A549 (cell line): ENCODE measurements at regions not wholly inside any gene's neighbourhood (a gene's known extent, or its start where the extent isn't known, plus 50 kb on each side); places are given as distances from the start of the nearest gene placed in this dataset.

Experiments
- CTCF ChIP-seq: fragments of >200 bp; sonication (Bioruptor Twin); formaldehyde crosslinking; IDR thresholded peaks from 3 replicates; pipeline ENCODE4 v1.5.1; 2016
- EP300 ChIP-seq, 2 experiments: fragments of >200 bp; sonication (Bioruptor Twin); formaldehyde crosslinking; IDR thresholded peaks; 2 replicates in 1 of 2; 3 replicates in 1 of 2; pipeline ENCODE4 v1.6.1; 2016 to 2017
- HOXA7 ChIP-seq: fragments of 250-450 bp; sonication (Bioruptor Pico); IDR thresholded peaks from 2 replicates; pipeline ENCODE4 v1.5.0; 2020; ENCODE audit warnings: mild to moderate bottlenecking, moderate library complexity
- KDM5A ChIP-seq: fragments of 200-600 bp; sonication (generic); IDR thresholded peaks from 2 replicates; pipeline ENCODE4 v1.6.1; 2016; ENCODE audit warnings: antibody characterized with exemption, mild to moderate bottlenecking
- MAX ChIP-seq: IDR thresholded peaks from 2 replicates; pipeline ENCODE4 v1.6.1; 2012
- POLR2A ChIP-seq: IDR thresholded peaks from 2 replicates; pipeline ENCODE4 v1.6.1; 2012; ENCODE audit warnings: mild to moderate bottlenecking, low read length
- RAD21 ChIP-seq, 2 experiments: fragments of >200 bp in 1 of 2; sonication (Bioruptor Twin) in 1 of 2; formaldehyde crosslinking in 1 of 2; IDR thresholded peaks in 1 of 2; conservative IDR thresholded peaks in 1 of 2; 2 replicates in 1 of 2; 3 replicates in 1 of 2; pipeline ENCODE4 v1.6.1; 2012 to 2018; ENCODE audit warnings: inconsistent platforms in 1 of 2
- RARB ChIP-seq: fragments of 250-450 bp; sonication (Bioruptor Pico); IDR thresholded peaks from 2 replicates; pipeline ENCODE4 v1.8.0; 2021; ENCODE audit warnings: mild to moderate bottlenecking, moderate library complexity

- TF ChIP-seq CTCF (no peak), POLR2A (no peak), EP300 (IDR thresholded peaks at IDR 0.05) (no peak), HOXA7 (CRISPR knock-in tag) (no peak), MAX (no peak), KDM5A (no peak), RAD21 (conservative IDR thresholded peaks at IDR 0.05 in 1 of 2, IDR thresholded peaks at IDR 0.05 in 1 of 2) (no peak), RARB (no peak)
Measured at GRCh38 chr18:27746241-27746640, 430.7 kb downstream of the CDH2 start.
